GM12878 (cell line): ENCODE measurements at regions not wholly inside any gene's neighbourhood (a gene's known extent, or its start where the extent isn't known, plus 50 kb on each side); places are given as distances from the start of the nearest gene placed in this dataset.

Experiments
- ATAC-seq: fragments of 200-7000 bp; cut with Tn5 transposase; 3 replicates; pipeline ENCODE4 v1.9.1; 2020; ENCODE audit warnings: mild to moderate bottlenecking, moderate library complexity
- BruUV-seq: library from RNA; stranded (reverse); fragments of 400-500 nt; replicated peaks from 2 replicates; lab custom pipeline; 2021; lab: Mats Ljungman, UMichigan
- CTCF ChIA-PET: fragments of 300-600 bp; sonication (Branson Sonifier 250); formaldehyde crosslinking; extraction: SDS; loops from one replicate; lab custom pipeline; 2021; ENCODE audit warnings: inconsistent platforms; lab: Yijun Ruan, JAX
- POLR2A ChIA-PET: fragments of 350-600 bp; formaldehyde crosslinking; extraction: SDS; loops from one replicate; lab custom pipeline; 2021; ENCODE audit warnings: inconsistent platforms; lab: Charles Lee
- RAD21 ChIA-PET: fragments of 300-600 bp; sonication (Branson Sonifier 250); formaldehyde crosslinking; loops from one replicate; lab custom pipeline; 2023; ENCODE audit warnings: antibody characterized with exemption; ENCODE audit not compliant: unreplicated experiment; lab: Charles Lee
- SMC1A ChIA-PET: fragments of 300-600 bp; sonication (Branson Sonifier 250); formaldehyde crosslinking; loops from one replicate; lab custom pipeline; 2023; ENCODE audit not compliant: unreplicated experiment, uncharacterized antibody; lab: Charles Lee
- DNase-seq: peaks from one replicate; pipeline ENCODE4 v3.0.0-alpha.2; 2011; ENCODE audit warnings: low read depth, low spot score
- FAIRE-seq: peaks from 3 replicates; lab custom pipeline; 2011; peaks lifted over from hg19 to GRCh38; lab: Jason Lieb, UNC
- H2AFZ ChIP-seq: 2 replicates; pipeline ENCODE4 v1.6.0; 2011; ENCODE audit warnings: low read depth, low read length, control low read depth; ENCODE audit not compliant: control insufficient read depth
- H3K27ac ChIP-seq: 2 replicates; pipeline ENCODE4 v1.5.1; 2011; ENCODE audit warnings: control low read depth; ENCODE audit not compliant: control insufficient read depth, insufficient read depth
- H3K27me3 ChIP-seq, 2 experiments: replicated peaks in 1 of 2; 2 replicates each; pipeline versions ENCODE4 v1.6.0 to v1.6.1; 2011; ENCODE audit warnings: low read length in 1 of 2; ENCODE audit not compliant: control insufficient read depth in 2 of 2, insufficient read depth in 2 of 2
- H3K36me3 ChIP-seq, 2 experiments: 2 replicates each; pipeline ENCODE4 v1.5.1; 2011; ENCODE audit warnings: low read length in 1 of 2; ENCODE audit not compliant: control insufficient read depth in 2 of 2, insufficient read depth in 2 of 2
- H3K4me1 ChIP-seq: 2 replicates; pipeline ENCODE4 v1.6.1; 2011; ENCODE audit warnings: mild to moderate bottlenecking, low read length, moderate library complexity, mixed read lengths; ENCODE audit not compliant: control insufficient read depth, insufficient read depth
- H3K4me2 ChIP-seq: 2 replicates; pipeline ENCODE4 v1.6.0; 2011; ENCODE audit warnings: control low read depth; ENCODE audit not compliant: control insufficient read depth, insufficient read depth
- H3K4me3 ChIP-seq: fragments of 200-600 bp; sonication (generic); 2 replicates; pipeline ENCODE4 v1.5.1; 2016
- H3K79me2 ChIP-seq: 2 replicates; pipeline ENCODE4 v1.6.0; 2011; ENCODE audit warnings: low read length; ENCODE audit not compliant: control insufficient read depth, insufficient read depth
- H3K9ac ChIP-seq: 2 replicates; pipeline ENCODE4 v1.8.0; 2011; ENCODE audit warnings: low read length, control low read depth, mixed read lengths; ENCODE audit not compliant: control insufficient read depth, insufficient read depth
- H3K9me3 ChIP-seq: replicated peaks from 3 replicates; pipeline ENCODE4 v1.5.1; 2011; ENCODE audit warnings: mild to moderate bottlenecking, low read length; ENCODE audit not compliant: control insufficient read depth, insufficient read depth
- H4K20me1 ChIP-seq: 2 replicates; pipeline ENCODE4 v1.6.0; 2011; ENCODE audit not compliant: control insufficient read depth, insufficient read depth
- BCL11A ChIP-seq: IDR thresholded peaks from 2 replicates; pipeline ENCODE4 v1.6.1; 2011; ENCODE audit warnings: low read depth, low read length
- DPF2 ChIP-seq: fragments of 450-650 bp; IDR thresholded peaks from 2 replicates; pipeline ENCODE4 v1.6.1; 2017; ENCODE audit warnings: mild to moderate bottlenecking
- IRF4 ChIP-seq: IDR thresholded peaks from 2 replicates; pipeline ENCODE4 v1.6.1; 2011; ENCODE audit warnings: low read depth, low read length
- MEF2B ChIP-seq: fragments of 450-650 bp; IDR thresholded peaks from 2 replicates; pipeline ENCODE4 v1.6.1; 2018; ENCODE audit warnings: mild to moderate bottlenecking, moderate library complexity; ENCODE audit not compliant: partially characterized antibody, poor library complexity, severe bottlenecking
- MYB ChIP-seq: fragments of 150-350 bp; IDR thresholded peaks from 2 replicates; pipeline ENCODE4 v1.6.1; 2014; ENCODE audit warnings: mild to moderate bottlenecking, low read depth, low read length, borderline replicate concordance
- NFIC ChIP-seq: IDR thresholded peaks from 2 replicates; pipeline ENCODE4 v1.6.1; 2012; ENCODE audit warnings: low read depth, mild to moderate bottlenecking, inconsistent platforms, low read length, moderate library complexity
- NKRF ChIP-seq: fragments of 450-650 bp; conservative IDR thresholded peaks from 2 replicates; pipeline ENCODE4 v1.6.1; 2017; ENCODE audit warnings: mild to moderate bottlenecking, moderate library complexity
- PAX8 ChIP-seq: fragments of 450-650 bp; IDR thresholded peaks from 2 replicates; pipeline ENCODE4 v1.6.1; 2017; ENCODE audit warnings: mild to moderate bottlenecking, moderate library complexity
- PML ChIP-seq: IDR thresholded peaks from 2 replicates; pipeline ENCODE4 v1.6.1; 2012; ENCODE audit warnings: low read length, inconsistent platforms
- POLR2AphosphoS5 ChIP-seq: IDR thresholded peaks from 2 replicates; pipeline ENCODE4 v1.6.1; 2011; ENCODE audit warnings: mild to moderate bottlenecking, low read length, inconsistent platforms
- RAD51 ChIP-seq: fragments of 450-650 bp; IDR thresholded peaks from 2 replicates; pipeline ENCODE4 v1.6.1; 2016; ENCODE audit warnings: moderate library complexity, mild to moderate bottlenecking, inconsistent platforms
- SUPT20H ChIP-seq: IDR thresholded peaks from 2 replicates; pipeline ENCODE4 v1.6.1; 2011; ENCODE audit warnings: low read depth, mild to moderate bottlenecking, low read length, moderate library complexity, borderline replicate concordance; ENCODE audit not compliant: control insufficient read depth
- TAF1 ChIP-seq: IDR thresholded peaks from 2 replicates; pipeline ENCODE4 v1.6.1; 2011; ENCODE audit warnings: mild to moderate bottlenecking, low read depth, low read length, borderline replicate concordance
- ZBTB33 ChIP-seq: fragments of 450-650 bp; IDR thresholded peaks from 2 replicates; pipeline ENCODE4 v1.6.1; 2017; ENCODE audit warnings: mild to moderate bottlenecking
- ZSCAN29 ChIP-seq: fragments of 450-650 bp; IDR thresholded peaks from 2 replicates; pipeline ENCODE4 v1.6.1; 2017; ENCODE audit warnings: mild to moderate bottlenecking, moderate library complexity
- WGBS: methylation state at CpG from one replicate; pipeline ENCODE4 v1.1.6; 2016; ENCODE audit warnings: low lambda C conversion rate; ENCODE audit not compliant: insufficient replicate concordance, insufficient coverage; ENCODE audit errors: missing lambda C conversion rate; 5-methylcytosine and 5-hydroxymethylcytosine counted together
- in situ Hi-C: fragments of 300-500 bp; cut with MboI; formaldehyde crosslinking; loops from 9 replicates; pipeline ENCODE4 v1.14.3; 2018; ENCODE audit warnings: mixed read lengths
- intact Hi-C: fragments of 100-400 bp; cut with micrococcal nuclease; formaldehyde crosslinking; loops from one replicate; pipeline ENCODE4 v1.14.2; 2022; ENCODE audit not compliant: unreplicated experiment

GRCh38 chr1:219374636-219375035 lies 201.0 kb downstream of the LYPLAL1 start:
- Histone ChIP-seq H3K9me3 (no peaks in the 10 kb centered on the region), H3K27me3 (no peaks in the 10 kb centered on the region), H3K9ac (no peak overlapping the region), H4K20me1 (no peaks in the 10 kb centered on the region), H3K4me2 (no peak overlapping the region), H3K36me3 (no peaks in the 10 kb centered on the region), H3K79me2 (no peaks in the 10 kb centered on the region), H3K4me3 (no peak overlapping the region), H3K4me1 (no peaks in the 10 kb centered on the region), H2AFZ (no peak overlapping the region), H3K27ac (no peak overlapping the region)
- CTCF ChIA-PET = no interaction called here
- in situ Hi-C loops = no loop called here
- POLR2A ChIA-PET = no interaction called here
- SMC1A ChIA-PET = interaction anchor here (1.1 kb wide), 1 partner anchor 557 kb away, joined by 3 read pairs; no protein-coding TSS in a partner anchor
- ATAC-seq (no peak), DNase-seq (no peak), FAIRE-seq (no peak)
- TF ChIP-seq NKRF = no peak
- TF ChIP-seq RAD51 = no peak
- TF ChIP-seq NFIC = no peak
- TF ChIP-seq ZSCAN29 = no peak
- TF ChIP-seq PAX8 = no peak
- intact Hi-C loops = no loop called here
- no TSS peak for BruUV-seq
- RAD21 ChIA-PET = no interaction called here
- WGBS = 42% methylated on average over 4 of the region's 4 CpGs

- ChIA-PET RAD21 (no interaction called here), SMC1A (interaction anchor here (1.1 to 1.4 kb wide), 2 partner anchors 43 to 557 kb away, joined by 3 read pairs; no protein-coding TSS in a partner anchor), CTCF (no interaction called here), POLR2A (interaction anchor here (0.7 kb wide), 1 partner anchor 111 kb away, joined by 4 read pairs; no protein-coding TSS in a partner anchor)
- 58% methylated on average over 5 of the region's 5 CpGs for whole genome bisulfite sequencing
- no peaks in the 10 kb centered on the region for H3K9me3 ChIP-seq
- in situ Hi-C loops = no loop called here
- BruUV-seq = no TSS peak
- no peak overlapping the region for H3K4me3 ChIP-seq
- H3K27me3 ChIP-seq = no peaks in the 10 kb centered on the region
- H3K36me3 ChIP-seq = no peaks in the 10 kb centered on the region
- no peak for DNase-seq
- no peak overlapping the region for H2AFZ ChIP-seq
- intact Hi-C loops = no loop called here
- no peaks in the 10 kb centered on the region for H3K79me2 ChIP-seq
- ATAC-seq = no peak
- no peaks in the 10 kb centered on the region for H4K20me1 ChIP-seq
- no peak overlapping the region for H3K27ac ChIP-seq
- H3K4me2 ChIP-seq = no peak overlapping the region
- no peaks in the 10 kb centered on the region for H3K4me1 ChIP-seq
- no peak for FAIRE-seq
- no peak overlapping the region for H3K9ac ChIP-seq
- TF ChIP-seq IRF4 (no peak), SUPT20H (no peak), BCL11A (no peak), MYB (no peak), MEF2B (no peak), POLR2AphosphoS5 (no peak), PML (no peak), ZBTB33 (no peak), DPF2 (no peak), TAF1 (no peak), NFIC (no peak)
Observed at GRCh38 chr1:219374046-219374566, 200.4 kb downstream of the LYPLAL1 start.
